PFSK-1 (cell line): ENCODE measurements at regions not wholly inside any gene's neighbourhood (a gene's known extent, or its start where the extent isn't known, plus 50 kb on each side); places are given as distances from the start of the nearest gene placed in this dataset.

Experiments used
- FOXP2 ChIP-seq: optimal IDR thresholded peaks from 2 replicates; pipeline ENCODE3; 2011; ENCODE audit warnings: borderline replicate concordance, control low read depth, inconsistent platforms; ENCODE audit not compliant: insufficient read depth; ENCODE audit errors: extremely low read length, extremely low read depth
- POLR2AphosphoS5 ChIP-seq: IDR thresholded peaks from 2 replicates; pipeline ENCODE4 v1.6.1; 2012; ENCODE audit warnings: low read depth, mild to moderate bottlenecking, control low read depth, low read length, moderate library complexity
- SIN3A ChIP-seq: IDR thresholded peaks from 2 replicates; pipeline ENCODE4 v1.6.1; 2012; ENCODE audit warnings: mild to moderate bottlenecking, low read length, moderate library complexity, borderline replicate concordance; ENCODE audit not compliant: insufficient read depth
- TAF1 ChIP-seq: IDR thresholded peaks from 2 replicates; pipeline ENCODE4 v1.6.1; 2012; ENCODE audit warnings: low read length, control low read depth, borderline replicate concordance; ENCODE audit not compliant: insufficient read depth
- TF ChIP-seq, protein P1 (sequence below), 2 experiments: IDR thresholded peaks; 2 replicates each; pipeline versions ENCODE4 v1.6.1 to v1.8.0; 2011 to 2012; ENCODE audit warnings: low read depth in 2 of 2, low read length in 2 of 2, control low read depth in 1 of 2, inconsistent platforms in 1 of 2, mild to moderate bottlenecking in 1 of 2, moderate library complexity in 1 of 2; ENCODE audit not compliant: insufficient read depth in 1 of 2

GRCh38 chr4:111605111-111605510, 540.1 kb upstream of the FAM241A start:
- TF ChIP-seq FOXP2: no peak
- TF ChIP-seq TAF1: no peak
- no peak for TF ChIP-seq POLR2AphosphoS5
- no peak for TF ChIP-seq SIN3A
- TF ChIP-seq, protein P1, sequence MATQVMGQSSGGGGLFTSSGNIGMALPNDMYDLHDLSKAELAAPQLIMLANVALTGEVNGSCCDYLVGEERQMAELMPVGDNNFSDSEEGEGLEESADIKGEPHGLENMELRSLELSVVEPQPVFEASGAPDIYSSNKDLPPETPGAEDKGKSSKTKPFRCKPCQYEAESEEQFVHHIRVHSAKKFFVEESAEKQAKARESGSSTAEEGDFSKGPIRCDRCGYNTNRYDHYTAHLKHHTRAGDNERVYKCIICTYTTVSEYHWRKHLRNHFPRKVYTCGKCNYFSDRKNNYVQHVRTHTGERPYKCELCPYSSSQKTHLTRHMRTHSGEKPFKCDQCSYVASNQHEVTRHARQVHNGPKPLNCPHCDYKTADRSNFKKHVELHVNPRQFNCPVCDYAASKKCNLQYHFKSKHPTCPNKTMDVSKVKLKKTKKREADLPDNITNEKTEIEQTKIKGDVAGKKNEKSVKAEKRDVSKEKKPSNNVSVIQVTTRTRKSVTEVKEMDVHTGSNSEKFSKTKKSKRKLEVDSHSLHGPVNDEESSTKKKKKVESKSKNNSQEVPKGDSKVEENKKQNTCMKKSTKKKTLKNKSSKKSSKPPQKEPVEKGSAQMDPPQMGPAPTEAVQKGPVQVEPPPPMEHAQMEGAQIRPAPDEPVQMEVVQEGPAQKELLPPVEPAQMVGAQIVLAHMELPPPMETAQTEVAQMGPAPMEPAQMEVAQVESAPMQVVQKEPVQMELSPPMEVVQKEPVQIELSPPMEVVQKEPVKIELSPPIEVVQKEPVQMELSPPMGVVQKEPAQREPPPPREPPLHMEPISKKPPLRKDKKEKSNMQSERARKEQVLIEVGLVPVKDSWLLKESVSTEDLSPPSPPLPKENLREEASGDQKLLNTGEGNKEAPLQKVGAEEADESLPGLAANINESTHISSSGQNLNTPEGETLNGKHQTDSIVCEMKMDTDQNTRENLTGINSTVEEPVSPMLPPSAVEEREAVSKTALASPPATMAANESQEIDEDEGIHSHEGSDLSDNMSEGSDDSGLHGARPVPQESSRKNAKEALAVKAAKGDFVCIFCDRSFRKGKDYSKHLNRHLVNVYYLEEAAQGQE (IDR thresholded peaks at IDR 0.05; ENCODE audit: insufficient read depth in 1 of 2, low read depth in 2 of 2, low read length in 2 of 2): no peak

GRCh38 chr4:111610681-111611080, 534.6 kb upstream of the FAM241A start:
- TF ChIP-seq, protein P1 (IDR thresholded peaks at IDR 0.05; ENCODE audit: insufficient read depth in 1 of 2, low read depth in 2 of 2, low read length in 2 of 2): no peak
- TF ChIP-seq POLR2AphosphoS5: no peak
- TF ChIP-seq FOXP2: no peak
- TF ChIP-seq TAF1: no peak
- TF ChIP-seq SIN3A: no peak

DNA sequence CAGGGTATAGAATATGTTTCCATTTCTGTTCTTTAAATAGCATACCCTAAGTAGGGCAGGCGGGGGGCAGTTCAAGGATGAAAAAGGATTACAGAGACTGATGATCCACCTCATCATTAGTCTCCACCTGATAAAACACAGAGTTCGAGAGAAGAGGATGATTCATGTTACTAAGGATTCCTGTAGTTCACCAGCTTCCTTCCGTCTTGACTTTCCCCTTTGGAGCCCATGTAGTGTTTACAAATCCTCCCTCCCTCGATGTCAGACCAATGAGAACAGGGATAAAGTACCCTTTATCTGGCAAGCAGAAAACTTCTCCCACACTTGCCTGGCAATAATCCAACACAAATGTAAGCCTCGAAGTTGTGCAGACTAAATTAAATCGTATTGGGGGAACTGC, 526.3 kb upstream of the FAM241A start:
- TF ChIP-seq, protein P1 (IDR thresholded peaks at IDR 0.05; ENCODE audit: insufficient read depth in 1 of 2, low read depth in 2 of 2, low read length in 2 of 2): no peak
- no peak for TF ChIP-seq SIN3A
- TF ChIP-seq FOXP2: no peak
- no peak for TF ChIP-seq TAF1
- TF ChIP-seq POLR2AphosphoS5: no peak

- TF ChIP-seq SIN3A: no peak
- TF ChIP-seq POLR2AphosphoS5: no peak
- TF ChIP-seq TAF1: no peak
- no peak for TF ChIP-seq FOXP2
- TF ChIP-seq, protein P1 (IDR thresholded peaks at IDR 0.05; ENCODE audit: insufficient read depth in 1 of 2, low read depth in 2 of 2, low read length in 2 of 2): no peak
Measured at GRCh38 chr4:111628437-111628836, 516.8 kb upstream of the FAM241A start.

DNA sequence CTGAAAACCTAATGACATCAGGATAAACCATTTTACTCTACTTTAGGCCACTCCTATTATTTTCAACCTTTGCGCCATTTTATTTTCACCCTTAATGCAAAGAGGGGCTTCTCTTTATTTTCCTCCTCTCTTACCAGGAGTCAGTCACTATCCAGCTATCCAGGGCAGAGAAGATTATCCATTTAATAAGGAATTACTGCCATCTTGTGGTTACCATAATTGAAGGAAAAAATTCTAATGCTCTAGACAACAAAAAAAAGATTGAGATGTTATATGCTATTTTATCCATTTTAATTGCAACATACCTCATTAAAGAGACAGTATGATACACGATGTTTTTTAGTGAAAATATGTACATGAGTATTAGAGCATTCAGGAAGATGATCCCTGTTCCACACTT, 514.5 kb upstream of the FAM241A start:
- no peak for TF ChIP-seq POLR2AphosphoS5
- no peak for TF ChIP-seq TAF1
- TF ChIP-seq, protein P1 (IDR thresholded peaks at IDR 0.05; ENCODE audit: insufficient read depth in 1 of 2, low read depth in 2 of 2, low read length in 2 of 2): no peak
- no peak for TF ChIP-seq FOXP2
- no peak for TF ChIP-seq SIN3A
